ENCODE measurements at regions not wholly inside any gene's neighbourhood (a gene's known extent, or its start where the extent isn't known, plus 50 kb on each side); places are given as distances from the start of the nearest gene placed in this dataset.

GRCh38 chr16:66026211-66026610 lies 340.3 kb upstream of the CDH5 start:
- no peak for TF ChIP-seq YY1 (IDR thresholded peaks at IDR 0.05; ENCODE audit: low read depth)
- TF ChIP-seq RAD21 (IDR thresholded peaks at IDR 0.05; ENCODE audit: low read depth), result 0 out of 2 replicates have a peak, but pooled peaks have one; percentile 24
- TF ChIP-seq, protein P1, sequence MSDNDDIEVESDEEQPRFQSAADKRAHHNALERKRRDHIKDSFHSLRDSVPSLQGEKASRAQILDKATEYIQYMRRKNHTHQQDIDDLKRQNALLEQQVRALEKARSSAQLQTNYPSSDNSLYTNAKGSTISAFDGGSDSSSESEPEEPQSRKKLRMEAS (IDR thresholded peaks at IDR 0.05), result no peak
- TF ChIP-seq TAF1 (IDR thresholded peaks at IDR 0.05; ENCODE audit: low read depth), result no peak

All from Ishikawa (cell line).